GM18909 (cell line): ENCODE measurements at regions not wholly inside any gene's neighbourhood (a gene's known extent, or its start where the extent isn't known, plus 50 kb on each side); places are given as distances from the start of the nearest gene placed in this dataset.
"Not testable (repeated sequence)": the region's sequence is repeated elsewhere in the genome, so short reads cannot be mapped to it uniquely, and the experiment has no call there.

Experiments
- ATAC-seq: cut with Tn5 transposase; IDR thresholded peaks from one replicate; pipeline ENCODE4 v1.9.1; 2021; ENCODE audit warnings: mild to moderate bottlenecking; ENCODE audit not compliant: unreplicated experiment, poor library complexity

DNA sequence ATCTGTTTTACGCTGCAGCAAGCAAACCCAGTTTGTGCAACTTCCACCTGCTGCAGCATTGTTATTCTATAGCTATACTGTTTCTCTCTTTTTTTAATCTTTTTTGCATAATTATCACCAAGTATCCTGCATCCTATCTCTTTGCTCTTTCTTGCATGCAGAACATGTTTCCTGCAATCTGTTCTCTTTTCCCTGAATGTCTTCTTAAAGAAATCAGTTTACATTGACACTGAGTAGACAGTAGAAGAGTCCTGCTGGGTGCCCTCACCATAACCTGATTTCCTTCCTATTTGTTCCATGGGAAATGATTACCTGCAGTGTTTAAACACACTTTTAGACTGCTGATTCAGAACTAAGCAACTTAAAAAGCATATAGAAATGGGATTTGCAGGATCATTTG lies 964.7 kb downstream of the PCDH19 start:
- no peak for ATAC-seq

DNA sequence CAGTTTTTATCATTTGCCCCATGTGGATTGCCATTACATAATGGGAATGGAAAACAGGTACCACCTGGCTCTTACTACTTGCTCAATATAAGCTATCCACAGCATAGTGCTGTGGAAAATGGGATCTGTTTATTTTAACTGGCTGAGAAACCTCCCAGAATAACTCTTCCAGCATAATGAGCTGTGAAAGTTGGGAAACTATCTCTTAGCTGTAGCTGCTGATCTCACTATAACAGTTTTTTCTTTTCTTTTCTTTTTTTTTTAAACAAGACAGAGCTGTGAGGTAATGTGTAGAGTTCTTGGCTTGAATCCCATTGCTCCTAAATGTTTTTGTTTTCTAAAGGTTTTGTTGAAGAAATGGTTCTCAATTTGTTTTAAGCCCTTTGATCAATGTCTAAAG lies 988.3 kb downstream of the PCDH19 start:
- no peak for ATAC-seq

DNA sequence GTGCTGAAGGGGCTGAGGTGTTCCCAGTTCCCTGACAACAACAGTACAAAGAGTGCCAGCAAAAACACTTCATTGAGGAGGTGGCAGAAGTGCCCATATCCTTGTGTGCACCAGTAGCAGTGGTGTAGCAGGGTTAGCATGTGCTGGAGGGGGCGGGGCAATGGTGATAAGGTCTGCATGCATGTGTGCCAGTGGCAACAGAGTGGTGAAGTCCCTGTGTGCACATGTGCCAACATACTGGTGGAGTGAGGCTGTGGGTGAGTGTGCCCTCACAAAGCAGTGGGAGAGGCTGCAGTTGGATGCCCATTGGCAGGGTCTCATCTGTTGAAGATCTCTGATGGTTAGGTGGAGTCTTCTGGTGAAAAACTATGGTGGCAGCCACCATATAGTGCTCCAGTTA lies 994.6 kb downstream of the PCDH19 start:
- no peak for ATAC-seq

DNA sequence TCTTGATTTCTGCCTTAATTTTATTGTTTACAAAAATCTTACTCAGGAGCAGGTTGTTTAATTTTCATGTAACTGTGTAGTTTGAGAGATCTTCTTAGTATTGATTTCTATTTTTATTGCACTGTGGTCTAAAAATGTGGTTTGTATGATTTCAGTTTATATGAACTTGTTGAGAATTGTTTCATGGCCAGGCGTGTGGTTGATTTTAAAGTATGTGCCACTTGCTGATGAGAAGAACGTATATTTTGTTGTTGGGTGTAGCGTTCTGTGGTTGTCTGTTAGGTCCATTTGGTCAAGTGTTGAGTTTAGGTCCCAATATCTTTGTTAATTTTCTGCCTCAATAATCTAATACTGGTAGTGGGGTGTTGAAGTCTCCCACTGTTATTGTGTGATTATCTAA lies 996.8 kb downstream of the PCDH19 start:
- no peak for ATAC-seq

DNA sequence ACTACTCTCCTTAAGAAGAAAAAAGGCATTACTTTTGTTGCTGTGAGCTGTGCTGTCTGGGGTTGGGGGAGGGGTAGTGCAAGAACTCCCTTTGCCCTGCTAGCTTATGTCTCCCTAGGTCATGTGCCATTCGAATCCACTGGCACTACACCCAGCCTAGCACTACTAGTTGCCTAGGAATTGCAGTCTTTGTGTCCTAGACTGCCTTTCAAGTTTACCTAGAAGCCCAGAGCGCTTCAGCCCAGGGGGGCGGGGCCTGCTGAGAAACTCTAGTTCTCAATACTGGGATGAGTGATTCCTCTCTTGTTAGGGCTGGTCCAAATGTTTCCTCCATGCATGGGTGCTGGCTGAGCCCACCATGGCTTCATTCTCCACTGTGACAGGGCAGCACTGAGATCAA lies 1011.5 kb downstream of the PCDH19 start:
- ATAC-seq: no peak

DNA sequence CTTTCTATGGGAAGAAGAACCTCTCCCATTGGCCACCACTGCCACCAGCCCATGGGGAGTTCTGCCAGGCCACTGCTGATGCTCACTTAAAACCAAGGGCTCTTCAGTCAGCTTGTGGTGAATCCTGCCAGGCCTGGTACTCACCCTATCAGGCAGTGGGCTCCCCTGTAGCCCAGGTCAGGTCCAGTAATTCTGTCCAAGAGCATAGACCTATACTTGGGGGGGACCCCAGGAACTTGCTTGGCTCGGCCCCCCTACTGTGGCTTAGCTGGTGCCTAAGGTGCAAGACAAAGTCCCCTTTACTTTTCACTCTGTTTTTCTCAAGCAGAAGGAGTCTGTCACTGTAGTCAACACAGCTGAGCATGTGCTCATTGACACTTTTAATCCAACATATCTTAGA lies 1012.2 kb downstream of the PCDH19 start:
- ATAC-seq: no peak

DNA sequence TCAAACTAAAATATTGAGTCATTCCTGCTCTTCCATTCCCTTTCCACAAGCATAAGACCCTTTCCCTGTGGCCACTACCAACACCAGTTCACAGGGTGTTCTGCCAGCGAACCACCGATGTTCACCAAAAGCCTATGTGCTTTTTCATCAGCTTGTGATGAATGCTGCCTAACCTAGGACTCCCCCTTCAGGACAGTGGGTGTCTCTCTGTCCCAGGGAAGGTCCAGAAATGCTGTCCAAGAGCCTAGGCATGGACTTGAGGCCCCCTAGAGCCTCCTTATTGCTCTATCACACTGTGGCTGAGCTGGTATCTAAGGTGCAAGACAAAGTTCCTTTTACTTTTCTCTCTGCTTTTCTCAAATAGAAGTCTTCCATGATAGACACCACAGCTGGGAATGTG lies 1015.6 kb downstream of the PCDH19 start:
- ATAC-seq: no peak

DNA sequence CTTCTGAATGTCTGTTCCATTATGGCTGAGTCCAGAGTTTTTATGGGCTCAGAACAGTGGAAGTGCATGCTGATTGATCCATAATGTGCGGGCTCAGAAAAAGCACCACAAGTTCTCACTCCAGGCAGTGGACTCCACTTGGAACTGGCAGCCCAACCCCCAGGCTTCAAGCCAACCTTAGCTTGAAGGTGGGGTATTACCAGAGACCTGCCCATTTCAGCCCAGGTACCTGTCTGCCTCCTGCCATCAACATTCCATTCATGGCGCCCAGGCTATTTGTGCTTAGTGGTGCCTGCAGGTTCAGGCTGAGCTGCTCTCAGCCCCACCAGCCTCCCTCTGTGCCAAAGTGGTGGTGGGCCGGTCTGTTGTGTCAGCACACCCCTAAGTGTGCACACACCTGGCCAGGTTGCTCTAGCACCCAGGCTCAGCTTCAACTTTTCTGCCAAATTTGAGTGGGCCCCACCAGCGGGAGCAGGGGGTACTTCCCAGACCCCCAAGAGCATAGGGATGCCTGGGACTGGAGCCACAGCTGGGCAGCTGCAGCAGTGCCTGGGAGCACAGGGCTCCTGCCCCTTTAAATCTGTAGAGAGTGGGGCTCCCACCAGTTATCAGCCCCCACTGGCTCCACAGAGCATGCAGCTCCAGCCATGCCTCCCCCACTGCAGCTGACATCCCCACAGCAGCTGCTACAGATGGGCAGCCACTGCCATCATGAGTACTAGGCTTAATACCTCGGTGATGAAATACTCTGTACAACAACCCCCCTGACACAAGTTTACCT lies 1025.3 kb downstream of the PCDH19 start:
- ATAC-seq: no peak

DNA sequence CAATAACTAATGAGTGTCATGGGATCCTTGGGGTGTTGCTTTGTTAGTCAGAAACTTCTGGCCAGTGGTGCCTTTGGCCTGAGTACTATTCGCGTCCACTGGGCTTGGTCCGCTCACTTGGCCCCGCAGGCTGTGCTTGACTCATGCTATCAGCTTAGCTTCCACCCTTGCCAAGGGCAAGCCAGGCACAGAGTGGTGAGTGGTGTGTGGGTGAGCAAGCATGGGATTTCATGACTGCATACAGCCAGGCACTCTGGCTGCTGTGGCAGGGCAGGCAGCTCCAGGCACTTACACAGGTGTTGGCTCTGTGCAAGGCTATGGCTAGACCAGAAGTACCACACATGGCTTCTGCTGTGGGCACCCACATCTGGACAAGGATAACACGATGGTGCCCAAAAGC lies 1026.3 kb downstream of the PCDH19 start:
- no peak for ATAC-seq

DNA sequence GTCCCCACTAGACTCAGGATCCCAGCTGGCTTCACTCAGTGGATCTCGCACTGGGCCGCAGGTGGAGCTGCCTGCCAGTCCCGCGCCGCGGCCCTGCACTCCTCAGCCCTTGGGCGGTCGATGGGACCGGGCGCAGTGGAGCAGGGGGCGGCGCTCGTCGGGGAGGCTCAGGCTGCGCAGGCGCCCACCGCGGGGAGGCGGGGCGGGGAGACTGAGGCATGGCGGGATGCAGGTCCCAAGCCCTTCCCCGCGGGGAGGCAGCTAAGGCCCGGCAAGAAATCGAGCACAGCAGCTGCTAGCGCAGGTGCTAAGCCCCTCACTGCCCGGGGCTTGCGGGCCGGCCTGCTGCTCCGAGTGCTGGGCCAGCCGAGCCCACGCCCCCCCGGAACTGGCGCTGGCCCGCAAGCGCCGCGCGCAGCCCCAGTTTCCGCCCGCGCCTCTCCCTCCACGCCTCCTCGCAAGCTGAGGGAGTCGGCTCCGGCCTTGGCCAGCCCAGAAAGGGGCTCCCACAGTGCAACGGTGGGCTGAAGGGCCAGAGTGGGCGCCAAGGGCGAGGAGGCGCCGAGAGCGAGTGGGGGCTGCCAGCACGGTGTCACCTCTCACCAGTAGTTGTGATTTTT lies 1038.0 kb downstream of the PCDH19 start:
- ATAC-seq: no peak

DNA sequence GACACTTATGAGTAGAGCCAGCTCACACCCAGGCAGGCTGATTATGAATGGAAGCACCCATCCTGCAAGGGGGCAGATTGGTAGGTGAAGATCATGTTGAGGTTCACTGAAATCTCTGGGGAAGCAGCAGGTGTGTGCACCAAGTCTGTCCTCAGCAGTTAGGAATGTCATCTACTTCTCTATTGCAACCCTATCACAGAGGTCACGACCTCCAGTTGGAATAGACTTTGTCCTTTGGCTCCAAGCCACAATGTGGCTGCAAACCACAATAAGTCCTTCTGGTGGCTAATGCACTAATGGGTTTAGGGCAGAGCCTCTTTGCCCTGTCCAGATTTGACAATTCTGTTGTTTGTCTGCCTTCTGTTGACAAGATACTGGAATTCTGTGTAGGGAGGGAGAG lies 1056.7 kb downstream of the PCDH19 start:
- no peak for ATAC-seq

DNA sequence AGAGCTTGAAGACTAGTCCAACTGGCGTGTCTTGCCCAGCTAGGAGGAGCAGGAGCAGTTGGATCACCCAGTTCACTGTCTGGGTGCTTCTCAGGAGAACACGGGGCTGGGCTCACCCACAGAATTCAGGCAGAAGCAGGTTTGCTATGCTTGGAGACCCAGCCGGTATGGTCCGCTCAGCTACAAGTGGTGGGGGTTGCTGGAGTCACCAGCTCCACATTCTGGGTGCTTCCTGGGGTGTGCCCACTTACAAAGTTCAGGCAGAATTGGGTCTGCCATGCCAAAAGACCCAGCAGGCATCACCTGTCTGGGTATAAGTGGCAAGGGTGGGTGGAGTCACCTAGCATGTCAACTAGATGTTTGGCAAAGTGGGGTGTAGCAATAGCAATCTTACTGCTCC lies 1061.8 kb downstream of the PCDH19 start:
- no peak for ATAC-seq

DNA sequence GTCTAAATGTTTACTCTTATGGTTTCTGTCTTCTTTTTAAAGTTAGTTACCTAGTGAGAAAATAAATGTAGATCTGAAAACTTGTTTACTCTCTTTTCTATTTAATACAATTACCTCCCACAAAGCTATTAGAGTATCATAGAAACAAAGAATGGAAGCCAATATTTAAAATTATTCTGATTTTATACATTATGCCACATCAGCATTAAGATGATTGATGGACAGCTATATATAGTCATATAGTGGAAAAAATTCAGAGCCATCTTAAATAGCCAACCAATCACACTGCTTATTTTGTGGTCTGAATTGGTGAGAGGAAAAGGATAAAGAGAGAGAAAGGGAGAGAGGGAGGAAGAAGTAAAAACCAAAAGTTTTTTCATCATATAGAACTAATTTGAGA lies 1101.8 kb downstream of the PCDH19 start:
- no peak for ATAC-seq

DNA sequence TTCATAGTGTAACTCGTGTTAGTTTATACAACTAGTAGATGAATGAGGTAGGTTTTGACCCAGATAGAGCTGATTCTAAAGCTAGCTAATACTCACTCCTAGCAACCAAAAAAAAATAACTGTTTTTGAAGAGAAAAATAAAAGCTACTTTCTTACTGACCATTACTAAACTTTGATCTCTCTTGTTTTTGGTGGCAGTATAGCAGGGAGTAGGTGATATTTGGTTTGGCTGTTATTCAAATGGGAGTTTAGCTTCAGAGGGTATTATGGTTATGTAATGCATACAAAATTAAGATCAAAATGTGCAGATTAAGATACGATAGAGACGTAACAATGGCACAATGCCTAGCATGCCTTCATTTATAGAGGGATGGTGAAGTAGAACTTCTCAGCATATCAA lies 1104.5 kb downstream of the PCDH19 start:
- no peak for ATAC-seq

DNA sequence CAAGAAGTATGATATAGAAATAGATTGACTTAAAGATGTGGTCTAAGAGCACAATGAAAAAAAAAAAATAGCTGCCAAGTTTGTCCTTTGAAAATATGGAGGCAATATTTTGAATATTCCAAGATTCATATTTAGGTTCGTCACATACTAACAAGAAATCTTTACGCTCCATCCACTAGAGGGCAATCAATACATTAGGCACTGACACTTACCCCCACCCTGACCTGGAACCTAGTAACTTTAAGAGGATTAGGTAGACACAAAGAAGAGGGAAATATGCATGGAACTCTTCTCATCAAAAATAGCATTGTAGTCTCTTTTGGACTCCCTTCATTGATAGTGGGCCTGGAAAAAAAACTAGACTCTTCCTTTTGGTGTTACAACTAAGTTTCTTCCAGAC lies 1108.1 kb downstream of the PCDH19 start:
- ATAC-seq: peak; percentile 59

DNA sequence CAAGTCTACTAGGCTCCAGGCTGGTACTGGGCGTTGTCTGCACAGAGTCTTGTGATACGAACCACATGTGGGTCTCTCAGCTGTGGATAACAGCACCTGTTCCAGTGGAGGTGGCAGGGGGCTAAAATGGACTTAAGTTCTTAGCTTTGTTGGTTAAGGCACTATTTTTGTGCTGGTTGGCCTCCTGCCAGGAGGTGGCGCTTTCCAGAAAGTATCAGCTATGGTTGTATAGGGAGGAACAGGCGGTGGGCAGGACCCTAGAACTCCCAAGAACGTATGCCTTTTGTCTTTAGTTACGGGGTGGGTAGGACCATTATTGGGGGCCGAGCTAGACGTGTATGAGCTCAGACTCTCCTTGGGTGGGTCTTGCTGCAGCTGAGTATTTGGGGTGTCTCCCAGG lies 1138.4 kb downstream of the PCDH19 start:
- ATAC-seq: no peak

DNA sequence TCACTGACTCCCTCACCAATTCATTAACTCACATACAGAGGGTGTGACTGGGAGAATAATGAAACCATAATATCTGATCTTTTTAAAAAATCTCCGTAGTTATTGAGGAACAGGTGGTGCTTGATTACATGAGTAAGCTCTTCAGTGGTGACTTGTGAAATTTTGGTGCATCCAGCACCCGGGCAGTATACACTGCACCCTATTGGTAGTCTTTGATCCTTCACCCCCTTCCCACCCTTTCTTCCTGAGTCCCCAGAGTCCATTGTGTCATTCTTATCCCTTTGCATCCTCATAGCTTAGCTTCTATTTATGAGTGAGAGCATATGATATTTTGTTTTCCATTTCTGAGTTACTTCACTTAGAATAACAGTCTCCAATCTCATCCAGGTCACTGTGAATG lies 1143.8 kb downstream of the PCDH19 start:
- no peak for ATAC-seq

DNA sequence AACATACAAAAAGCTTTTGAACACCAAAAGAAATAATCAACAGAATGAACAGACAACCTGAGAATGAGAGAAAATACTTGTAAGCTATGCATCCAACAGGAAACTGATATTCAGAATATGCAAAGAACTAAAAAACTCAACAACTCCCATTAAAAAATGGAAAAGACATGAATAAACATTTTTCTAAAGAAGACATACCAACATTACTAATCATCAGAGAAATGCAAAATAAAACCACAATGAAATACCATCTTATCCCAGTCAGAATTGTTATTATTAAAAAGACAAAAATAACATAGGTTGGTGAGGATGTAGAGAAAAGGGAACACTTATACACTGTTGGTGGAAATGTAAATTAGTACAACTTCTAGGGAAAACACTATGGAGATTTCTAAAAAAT lies 1161.9 kb downstream of the PCDH19 start:
- no peak for ATAC-seq

DNA sequence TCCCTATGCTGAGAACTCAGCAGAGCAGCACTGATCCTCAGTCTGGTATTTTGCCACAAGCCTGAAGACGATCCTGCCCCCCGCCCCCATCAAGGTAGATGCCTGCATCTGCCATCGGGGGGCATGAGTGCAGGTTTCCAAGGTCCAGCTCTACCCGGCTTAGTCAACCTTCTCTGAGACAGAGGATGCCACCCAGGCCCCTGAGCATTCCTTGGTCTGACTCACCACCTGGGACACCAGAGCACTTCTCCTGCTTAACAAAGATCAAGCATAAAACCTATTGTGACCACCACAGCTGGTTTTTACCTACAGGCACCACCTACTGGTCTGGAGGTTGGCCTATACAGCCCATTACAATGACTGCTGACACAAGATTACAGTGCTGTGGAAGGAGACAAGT lies 1168.1 kb downstream of the PCDH19 start:
- no peak for ATAC-seq

DNA sequence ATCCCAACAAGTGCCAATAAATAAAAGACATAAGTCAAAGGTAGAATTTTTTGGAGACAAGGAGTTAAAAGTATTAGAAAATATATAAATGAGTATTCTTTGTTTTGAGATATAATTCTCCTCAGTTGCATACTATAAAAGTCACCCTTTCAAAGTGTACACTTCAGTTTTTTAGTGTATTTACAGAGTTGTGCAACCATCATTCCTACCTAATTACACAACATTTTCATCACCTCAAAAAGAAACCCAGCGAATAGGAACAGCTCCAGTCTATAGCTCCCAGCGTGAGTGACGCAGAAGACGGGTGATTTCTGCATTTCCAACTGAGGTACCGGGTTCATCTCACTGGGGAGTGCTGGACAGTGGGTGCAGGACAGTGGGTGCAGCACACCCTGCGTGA lies 1175.7 kb downstream of the PCDH19 start:
- not testable (repeated sequence) for ATAC-seq

DNA sequence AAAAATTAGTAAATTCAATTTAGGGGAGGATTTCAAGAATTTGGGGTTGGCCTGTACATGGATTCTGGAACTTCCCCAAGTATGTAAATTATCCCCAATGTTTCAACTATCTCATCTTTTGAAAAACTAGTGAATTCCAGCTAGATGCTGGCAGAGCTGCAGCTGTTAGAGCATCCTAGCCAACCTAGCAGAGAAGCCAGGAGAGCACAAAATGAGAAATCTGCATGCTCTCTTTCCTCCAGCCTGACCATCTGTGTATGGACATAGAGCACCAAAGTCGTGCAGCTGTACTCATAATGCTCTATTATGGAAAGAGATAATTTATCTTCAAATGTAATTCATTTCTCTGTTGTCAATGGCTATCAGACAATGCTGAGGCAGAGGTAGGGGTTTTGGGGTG lies 1217.7 kb downstream of the PCDH19 start:
- ATAC-seq: no peak

DNA sequence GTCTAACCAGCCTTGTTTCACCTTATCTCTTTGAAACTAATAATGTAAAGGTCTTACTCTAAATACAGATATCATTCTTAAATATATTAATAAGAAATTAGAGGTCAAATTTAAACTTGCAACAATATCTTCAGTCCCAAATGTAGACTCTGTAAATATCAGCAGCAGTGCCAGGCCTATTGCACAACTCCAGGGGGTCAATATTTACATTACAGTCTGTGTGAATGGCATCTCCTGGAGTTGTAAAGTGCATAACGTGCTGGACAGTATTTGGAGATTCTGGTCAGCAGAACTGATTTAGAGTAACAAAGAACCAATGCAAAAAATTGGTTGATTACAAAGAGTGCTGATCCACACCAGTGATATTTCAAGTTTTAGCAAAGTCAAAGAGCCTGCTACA lies 1225.9 kb downstream of the PCDH19 start:
- no peak for ATAC-seq
